Neuron (in vitro differentiated cells): ENCODE measurements at regions not wholly inside any gene's neighbourhood (a gene's known extent, or its start where the extent isn't known, plus 50 kb on each side); places are given as distances from the start of the nearest gene placed in this dataset.

Experiments
- H2AFZ ChIP-seq: one replicate; pipeline ENCODE4 v1.6.1; 2013; ENCODE audit warnings: low read depth, mild to moderate bottlenecking, inconsistent platforms, low read length, moderate library complexity
- H3K27me3 ChIP-seq: one replicate; pipeline ENCODE4 v1.6.1; 2013; ENCODE audit warnings: low read length; ENCODE audit not compliant: insufficient read depth
- H3K36me3 ChIP-seq: one replicate; pipeline ENCODE4 v1.6.1; 2013; ENCODE audit warnings: low read length; ENCODE audit not compliant: insufficient read depth
- H3K4me1 ChIP-seq: one replicate; pipeline ENCODE4 v1.6.1; 2013; ENCODE audit warnings: low read length; ENCODE audit not compliant: insufficient read depth
- H3K4me3 ChIP-seq: 2 replicates; pipeline ENCODE4 v1.5.1; 2013; ENCODE audit warnings: mild to moderate bottlenecking, low read length, moderate library complexity
- H3K9me3 ChIP-seq: one replicate; pipeline ENCODE4 v1.6.1; 2013; ENCODE audit warnings: low read length

DNA sequence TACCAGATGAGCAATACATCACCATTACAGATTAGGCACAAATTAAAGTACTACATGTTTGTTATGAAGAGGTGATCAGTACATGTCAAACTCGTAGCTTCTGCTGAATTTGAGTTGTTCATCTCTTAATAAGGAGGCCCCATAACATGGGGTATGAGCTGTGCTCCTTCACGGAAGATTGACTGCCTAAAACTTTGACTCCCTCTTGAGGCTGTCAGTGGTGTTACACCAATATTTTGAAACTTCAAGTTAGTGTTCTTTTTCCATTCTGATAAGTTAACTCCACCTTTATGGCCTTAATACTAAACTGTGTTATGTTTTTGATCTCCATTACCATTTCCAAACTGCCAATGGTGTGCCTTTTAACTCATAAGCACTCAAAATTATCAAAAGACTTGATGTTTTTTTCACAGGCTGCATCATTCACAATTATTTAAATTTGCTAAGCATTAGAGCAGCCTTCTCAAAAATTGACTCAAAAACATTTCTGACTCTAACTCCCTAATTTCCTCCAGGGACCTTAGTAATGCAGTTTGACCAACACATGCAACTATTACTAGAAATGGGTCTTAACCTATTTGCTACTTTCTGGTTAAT lies 1591.5 kb downstream of the PCDH9 start:
- Histone ChIP-seq H3K4me1 (no peaks in the 10 kb centered on the region), H3K27me3 (no peaks in the 10 kb centered on the region), H3K9me3 (no peaks in the 10 kb centered on the region)

DNA sequence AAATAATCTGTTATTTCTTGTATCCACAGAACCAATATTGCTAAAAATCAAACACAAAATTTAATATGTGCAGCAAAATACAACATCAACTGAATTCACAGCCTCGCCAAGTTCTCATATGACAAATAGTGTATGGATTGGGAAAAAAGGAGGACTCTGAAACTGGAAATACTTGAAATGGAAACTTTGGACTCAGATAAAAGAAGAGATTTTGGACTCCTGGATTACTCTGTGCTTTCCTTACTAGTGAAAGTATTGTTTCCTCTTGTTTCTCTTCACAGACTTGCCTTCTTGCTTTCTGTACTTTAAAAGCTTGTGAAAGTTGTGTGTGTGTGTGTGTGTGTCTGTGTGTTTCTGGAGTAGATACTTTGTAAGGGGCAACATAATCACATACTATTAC lies 1596.3 kb downstream of the PCDH9 start:
- no peaks in the 10 kb centered on the region for H3K9me3 ChIP-seq
- no peak overlapping the region for H3K4me3 ChIP-seq
- H3K36me3 ChIP-seq, result no peaks in the 10 kb centered on the region
- H3K4me1 ChIP-seq, result no peaks in the 10 kb centered on the region
- H3K27me3 ChIP-seq, result no peaks in the 10 kb centered on the region
- H2AFZ ChIP-seq, result no peak overlapping the region

More for the DNA sequence above, 1591.5 kb downstream of the PCDH9 start:
- no peaks in the 10 kb centered on the region for H3K36me3 ChIP-seq
- no peak overlapping the region for H3K4me3 ChIP-seq
- no peak overlapping the region for H2AFZ ChIP-seq

DNA sequence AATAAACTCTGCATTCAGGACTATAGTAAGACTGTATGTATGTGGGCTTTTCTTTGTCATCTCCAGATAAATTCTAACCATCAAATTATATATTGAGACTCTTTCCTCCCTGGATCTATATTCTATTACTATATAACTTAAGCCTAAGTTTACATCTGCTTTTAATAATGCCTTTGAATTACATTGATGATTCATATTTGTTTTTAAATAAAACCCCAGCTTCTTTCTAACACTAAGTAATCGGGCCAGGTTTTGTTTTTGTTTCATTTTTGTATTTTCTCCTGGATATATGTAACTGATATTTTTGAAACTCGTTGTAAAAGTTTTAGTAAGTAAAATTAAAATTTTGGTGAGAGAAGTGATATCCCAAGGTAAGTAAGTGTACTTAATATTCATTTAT lies 1599.1 kb downstream of the PCDH9 start:
- H3K27me3 ChIP-seq, result no peaks in the 10 kb centered on the region
- H2AFZ ChIP-seq, result no peak overlapping the region
- H3K9me3 ChIP-seq, result no peaks in the 10 kb centered on the region
- no peaks in the 10 kb centered on the region for H3K4me1 ChIP-seq
- no peak overlapping the region for H3K4me3 ChIP-seq
- no peaks in the 10 kb centered on the region for H3K36me3 ChIP-seq

DNA sequence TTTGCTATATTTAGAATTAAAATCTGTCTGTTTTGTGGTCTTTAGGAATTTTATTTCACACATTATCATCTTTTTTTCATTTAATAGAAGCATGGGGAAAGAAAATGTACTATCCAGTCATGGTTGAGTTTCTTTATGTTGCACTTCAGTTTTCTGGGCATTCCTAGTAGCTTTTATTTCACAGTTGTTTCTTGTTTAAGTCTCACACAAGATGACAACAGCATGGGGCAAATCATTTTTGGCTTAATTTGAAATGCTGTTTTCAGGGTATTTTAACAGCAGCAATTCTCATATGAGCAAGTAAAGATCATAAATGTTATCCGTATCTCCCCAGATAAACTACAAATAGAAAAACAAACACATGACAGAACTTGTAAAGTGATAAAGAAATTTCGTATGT lies 1600.2 kb downstream of the PCDH9 start:
- Histone ChIP-seq H3K4me1 (no peaks in the 10 kb centered on the region), H3K36me3 (no peaks in the 10 kb centered on the region), H3K27me3 (no peaks in the 10 kb centered on the region), H2AFZ (no peak overlapping the region), H3K9me3 (no peaks in the 10 kb centered on the region), H3K4me3 (no peak overlapping the region)

DNA sequence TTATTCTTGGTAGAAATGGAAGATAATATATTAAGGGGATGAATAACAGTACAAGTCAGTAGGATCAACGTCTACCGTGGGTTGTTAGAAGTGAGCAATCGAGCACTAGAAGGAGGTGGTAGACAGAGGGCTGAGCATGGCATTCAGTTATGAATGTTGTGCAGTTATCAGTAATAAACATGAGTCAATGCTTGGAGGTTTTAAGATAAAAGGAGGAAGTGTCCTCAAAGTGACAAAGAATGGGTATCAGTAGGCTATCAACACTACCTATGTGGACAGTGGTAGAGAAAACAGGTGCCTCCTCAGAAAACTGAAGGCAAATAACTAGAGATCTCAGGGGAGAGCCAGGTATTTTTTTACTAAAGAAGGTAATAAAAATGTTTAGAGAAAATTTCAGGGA lies 1607.0 kb downstream of the PCDH9 start:
- no peaks in the 10 kb centered on the region for H3K9me3 ChIP-seq
- H3K4me3 ChIP-seq, result no peak overlapping the region
- H3K36me3 ChIP-seq, result no peaks in the 10 kb centered on the region
- H3K27me3 ChIP-seq, result no peaks in the 10 kb centered on the region
- H2AFZ ChIP-seq, result no peak overlapping the region
- H3K4me1 ChIP-seq, result no peaks in the 10 kb centered on the region

DNA sequence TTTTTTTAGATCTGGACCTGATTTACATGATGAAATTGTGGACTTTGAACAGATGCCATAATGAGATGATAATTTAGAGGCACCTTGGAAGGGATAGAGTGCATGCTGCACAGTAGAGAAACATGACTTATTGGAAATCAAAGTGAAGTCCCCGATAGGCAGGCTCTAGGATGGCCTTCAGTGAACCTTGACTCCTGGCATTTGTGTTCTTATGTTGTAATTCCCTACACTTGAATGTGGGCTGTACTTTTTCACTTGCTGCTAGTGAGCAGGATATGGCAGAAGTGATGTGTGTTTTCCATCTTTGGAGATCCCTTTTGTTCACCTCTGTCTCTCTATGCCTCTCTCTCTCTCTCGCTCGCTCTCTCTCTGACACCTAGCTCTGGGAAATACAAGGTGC lies 1614.6 kb downstream of the PCDH9 start:
- Histone ChIP-seq H3K9me3 (no peaks in the 10 kb centered on the region), H3K4me1 (no peaks in the 10 kb centered on the region), H3K4me3 (no peak overlapping the region), H2AFZ (no peak overlapping the region), H3K27me3 (no peaks in the 10 kb centered on the region), H3K36me3 (no peaks in the 10 kb centered on the region)

DNA sequence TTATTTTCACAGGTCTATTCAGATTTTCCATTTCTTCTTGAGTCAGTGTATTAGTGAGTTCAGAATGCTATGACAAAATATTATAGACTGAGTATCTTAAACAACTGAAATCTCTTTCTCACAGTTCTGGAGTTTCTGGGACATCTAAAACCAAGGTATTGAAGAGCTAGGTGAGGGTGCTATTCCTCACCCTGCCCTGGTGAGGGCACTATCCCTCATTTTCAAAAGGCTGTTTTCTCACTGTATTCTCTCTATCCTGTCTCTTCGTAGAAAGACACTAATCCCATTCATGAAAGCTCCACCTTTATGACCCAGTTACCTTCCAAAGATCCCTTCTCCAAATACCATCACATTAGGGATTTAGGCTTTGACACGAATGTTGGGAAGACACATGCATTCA lies 1617.1 kb downstream of the PCDH9 start:
- no peak overlapping the region for H2AFZ ChIP-seq
- H3K4me1 ChIP-seq, result peaks cover 4% of the 10 kb centered on the region
- H3K4me3 ChIP-seq, result no peak overlapping the region
- H3K27me3 ChIP-seq, result no peaks in the 10 kb centered on the region
- no peaks in the 10 kb centered on the region for H3K9me3 ChIP-seq
- no peaks in the 10 kb centered on the region for H3K36me3 ChIP-seq

DNA sequence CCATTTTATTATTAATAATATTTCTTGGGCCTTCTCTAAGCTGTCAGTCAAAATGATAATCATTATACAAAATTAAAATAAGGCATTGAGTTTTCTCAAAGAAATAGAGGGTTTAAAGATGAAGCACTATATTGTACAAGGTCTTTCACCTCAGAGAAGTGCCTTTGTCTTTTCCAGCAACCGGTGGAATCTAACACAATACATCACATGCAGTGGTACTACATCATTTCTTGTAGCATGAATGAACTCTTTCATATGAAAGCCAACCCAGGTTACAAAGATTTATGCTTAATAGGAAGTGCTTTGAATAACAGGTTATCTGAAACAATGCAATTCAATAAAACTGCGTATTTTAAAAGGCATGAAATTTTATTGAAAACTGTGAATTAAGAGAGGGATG lies 1620.8 kb downstream of the PCDH9 start:
- Histone ChIP-seq H2AFZ (no peak overlapping the region), H3K27me3 (no peaks in the 10 kb centered on the region), H3K4me3 (no peak overlapping the region), H3K4me1 (peaks cover 6% of the 10 kb centered on the region), H3K36me3 (no peaks in the 10 kb centered on the region), H3K9me3 (no peaks in the 10 kb centered on the region)

DNA sequence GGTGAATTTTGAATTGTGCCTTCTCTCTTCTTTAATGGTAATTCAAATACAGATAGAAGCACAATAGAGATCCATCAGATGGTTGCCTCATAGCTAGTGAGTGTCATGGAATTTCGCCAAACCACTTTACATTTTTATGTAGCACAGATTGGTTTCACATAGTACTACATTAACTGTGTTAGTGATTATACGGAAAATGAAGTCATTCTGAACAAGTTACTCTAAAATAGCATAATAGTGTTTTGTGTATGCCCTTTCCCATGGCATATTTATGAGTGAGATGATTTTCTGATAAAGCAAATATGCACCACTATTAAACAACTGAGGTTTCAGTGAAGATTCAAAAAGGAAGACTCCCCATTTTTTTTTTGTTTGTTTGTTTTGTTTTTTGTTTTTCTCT lies 1623.5 kb downstream of the PCDH9 start:
- Histone ChIP-seq H3K27me3 (no peaks in the 10 kb centered on the region), H3K4me1 (peaks cover 9% of the 10 kb centered on the region), H3K4me3 (no peak overlapping the region), H3K36me3 (no peaks in the 10 kb centered on the region), H2AFZ (no peak overlapping the region), H3K9me3 (no peaks in the 10 kb centered on the region)

DNA sequence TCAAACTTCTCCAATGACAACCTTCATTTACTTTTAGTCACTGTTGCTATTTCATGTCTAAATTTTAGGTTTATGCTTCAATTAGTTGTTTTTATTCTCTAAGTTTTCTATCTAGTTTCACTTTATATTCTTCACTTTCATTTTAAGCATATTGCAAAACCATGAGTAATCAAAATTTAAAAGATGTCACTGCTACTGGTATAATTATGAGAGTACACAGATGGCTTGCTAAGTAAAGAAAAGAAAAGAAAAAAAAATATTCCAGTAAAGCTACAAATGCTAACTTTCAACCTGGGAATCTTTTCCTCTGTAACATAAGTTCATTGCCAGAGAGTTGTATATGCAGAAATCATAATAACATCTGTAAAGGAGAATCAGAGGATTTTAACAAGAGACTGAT lies 1624.7 kb downstream of the PCDH9 start:
- H3K36me3 ChIP-seq, result no peaks in the 10 kb centered on the region
- H3K4me3 ChIP-seq, result no peak overlapping the region
- peaks cover 19% of the 10 kb centered on the region for H3K4me1 ChIP-seq
- no peaks in the 10 kb centered on the region for H3K9me3 ChIP-seq
- H3K27me3 ChIP-seq, result no peaks in the 10 kb centered on the region
- H2AFZ ChIP-seq, result no peak overlapping the region

DNA sequence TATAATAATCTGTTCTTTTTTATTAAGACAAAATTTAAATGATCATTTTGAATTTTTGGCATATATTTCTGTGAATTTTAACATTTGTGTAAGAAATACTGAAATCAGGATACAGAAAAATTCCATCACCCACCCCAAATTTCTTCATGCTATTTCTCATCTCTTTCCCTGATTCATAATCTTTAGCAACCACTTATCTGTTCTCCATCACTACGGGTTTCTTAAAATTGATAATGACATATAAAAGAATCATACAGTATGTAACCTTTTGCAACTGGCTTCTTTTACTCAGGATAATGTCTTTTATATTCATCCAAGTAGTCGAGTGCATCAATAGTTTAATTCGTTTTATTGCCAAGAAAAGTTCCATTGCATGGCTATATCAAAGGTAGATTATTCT lies 1627.0 kb downstream of the PCDH9 start:
- Histone ChIP-seq H3K27me3 (no peaks in the 10 kb centered on the region), H3K36me3 (no peaks in the 10 kb centered on the region), H3K4me3 (no peak overlapping the region), H2AFZ (no peak overlapping the region), H3K4me1 (peaks cover 15% of the 10 kb centered on the region), H3K9me3 (no peaks in the 10 kb centered on the region)

DNA sequence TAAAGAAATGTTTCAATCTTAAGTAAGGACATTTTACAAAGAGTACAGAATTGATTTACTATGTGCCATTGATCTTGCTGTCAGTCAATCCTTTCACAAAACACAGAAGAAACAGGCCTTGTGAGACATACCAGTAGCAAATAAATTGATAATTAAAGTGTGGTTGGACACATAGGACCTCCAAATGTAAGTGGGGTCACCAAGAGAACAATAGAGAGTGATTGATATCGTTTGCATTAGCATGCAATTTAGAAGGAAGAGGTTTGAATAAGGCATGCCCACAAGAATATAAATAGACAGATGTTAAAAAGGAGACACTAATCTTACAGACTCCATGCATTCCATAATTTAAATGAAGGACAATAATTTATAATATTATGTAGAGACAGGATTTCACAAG lies 1628.3 kb downstream of the PCDH9 start:
- H3K4me1 ChIP-seq, result peaks cover 13% of the 10 kb centered on the region
- H2AFZ ChIP-seq, result no peak overlapping the region
- no peaks in the 10 kb centered on the region for H3K36me3 ChIP-seq
- H3K27me3 ChIP-seq, result no peaks in the 10 kb centered on the region
- no peak overlapping the region for H3K4me3 ChIP-seq
- H3K9me3 ChIP-seq, result no peaks in the 10 kb centered on the region

DNA sequence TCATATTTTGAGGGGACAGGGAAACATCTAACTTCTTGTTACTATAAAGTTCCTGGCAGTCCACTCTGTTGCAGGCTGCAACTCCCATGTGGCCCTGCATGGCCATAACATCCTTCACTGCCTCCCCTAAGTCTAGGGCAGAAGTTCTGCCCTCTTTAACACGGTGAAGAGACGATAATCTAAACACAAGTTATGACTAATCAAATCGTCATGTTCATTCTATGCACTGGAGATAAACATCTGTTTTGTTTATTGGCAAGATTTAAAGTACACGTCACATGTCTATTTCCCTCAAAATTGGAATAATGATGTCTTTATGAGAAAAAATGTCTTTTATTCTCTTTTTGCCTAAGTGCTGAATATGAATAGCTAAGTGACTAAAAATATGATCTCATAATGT lies 1629.4 kb downstream of the PCDH9 start:
- H3K27me3 ChIP-seq, result no peaks in the 10 kb centered on the region
- H3K9me3 ChIP-seq, result no peaks in the 10 kb centered on the region
- H2AFZ ChIP-seq, result no peak overlapping the region
- H3K4me3 ChIP-seq, result no peak overlapping the region
- peaks cover 13% of the 10 kb centered on the region for H3K4me1 ChIP-seq
- H3K36me3 ChIP-seq, result no peaks in the 10 kb centered on the region
